Duodenal mucosa (tissue), 2 donors: ENCODE measurements at regions not wholly inside any gene's neighbourhood (a gene's known extent, or its start where the extent isn't known, plus 50 kb on each side); places are given as distances from the start of the nearest gene placed in this dataset.

ENCODE experiments used
- H3K27ac ChIP-seq: one replicate; pipeline ENCODE4 v1.7.0; 2013; ENCODE audit warnings: low read depth, low read length
- H3K27me3 ChIP-seq, 2 donors: one replicate each; pipeline ENCODE4 v1.7.0; 2013; ENCODE audit warnings: low read length in 2 of 2, control low read depth in 1 of 2; ENCODE audit not compliant: insufficient read depth in 2 of 2, control insufficient read depth in 1 of 2
- H3K36me3 ChIP-seq, 2 donors: one replicate each; pipeline ENCODE4 v1.7.0; 2013; ENCODE audit warnings: low read length in 2 of 2, control low read depth in 1 of 2; ENCODE audit not compliant: insufficient read depth in 2 of 2, control insufficient read depth in 1 of 2
- H3K4me1 ChIP-seq, 2 donors: one replicate each; pipeline ENCODE4 v1.7.0; 2013; ENCODE audit warnings: low read length in 2 of 2, control low read depth in 1 of 2; ENCODE audit not compliant: insufficient read depth in 2 of 2, control insufficient read depth in 1 of 2
- H3K4me3 ChIP-seq, 2 donors: one replicate each; pipeline ENCODE4 v1.7.0; 2013; ENCODE audit warnings: low read length in 2 of 2, low read depth in 1 of 2
- H3K9ac ChIP-seq, 2 donors: one replicate each; pipeline ENCODE4 v1.7.0; 2013; ENCODE audit warnings: low read length in 2 of 2, low read depth in 1 of 2
- H3K9me3 ChIP-seq, 2 donors: one replicate each; pipeline ENCODE4 v1.7.0; 2013; ENCODE audit warnings: low read length in 2 of 2, control low read depth in 1 of 2; ENCODE audit not compliant: control insufficient read depth in 1 of 2

- Histone ChIP-seq H3K27ac (no peak overlapping the region), H3K9me3 (no peaks in the 10 kb centered on the region), H3K9ac (no peak overlapping the region), H3K4me3 (no peak overlapping the region), H3K4me1 (no peaks in the 10 kb centered on the region), H3K27me3 (no peaks in the 10 kb centered on the region), H3K36me3 (no peaks in the 10 kb centered on the region)
Observed at GRCh38 chr4:126250006-126250405, 935.3 kb downstream of the FAT4 start.

- no peak overlapping the region for H3K27ac ChIP-seq
- no peaks in the 10 kb centered on the region for H3K4me1 ChIP-seq
- no peak overlapping the region for H3K9ac ChIP-seq
- no peaks in the 10 kb centered on the region for H3K9me3 ChIP-seq
- no peaks in the 10 kb centered on the region for H3K27me3 ChIP-seq
- no peaks in the 10 kb centered on the region for H3K36me3 ChIP-seq
- no peak overlapping the region for H3K4me3 ChIP-seq
Observed at GRCh38 chr4:126251169-126251568, 936.4 kb downstream of the FAT4 start.

- Histone ChIP-seq H3K4me3 (no peak overlapping the region), H3K27ac (no peak overlapping the region), H3K4me1 (no peaks in the 10 kb centered on the region), H3K36me3 (no peaks in the 10 kb centered on the region), H3K27me3 (no peaks in the 10 kb centered on the region), H3K9ac (no peak overlapping the region), H3K9me3 (no peaks in the 10 kb centered on the region)
Observed at GRCh38 chr4:126262665-126263064, 947.9 kb downstream of the FAT4 start.

- Histone ChIP-seq H3K36me3 (no peaks in the 10 kb centered on the region), H3K9me3 (no peaks in the 10 kb centered on the region), H3K4me1 (no peaks in the 10 kb centered on the region), H3K4me3 (no peak overlapping the region), H3K27me3 (no peaks in the 10 kb centered on the region), H3K27ac (no peak overlapping the region), H3K9ac (no peak overlapping the region)
Observed at GRCh38 chr4:126264839-126265238, 950.1 kb downstream of the FAT4 start.

GRCh38 chr4:126265888-126266287, 951.1 kb downstream of the FAT4 start:
- H3K27me3 ChIP-seq = no peaks in the 10 kb centered on the region
- no peaks in the 10 kb centered on the region for H3K9me3 ChIP-seq
- no peak overlapping the region for H3K4me3 ChIP-seq
- no peak overlapping the region for H3K27ac ChIP-seq
- H3K4me1 ChIP-seq = no peaks in the 10 kb centered on the region
- no peaks in the 10 kb centered on the region for H3K36me3 ChIP-seq
- H3K9ac ChIP-seq = no peak overlapping the region

GRCh38 chr4:126267689-126268088, 952.9 kb downstream of the FAT4 start:
- no peaks in the 10 kb centered on the region for H3K36me3 ChIP-seq
- no peaks in the 10 kb centered on the region for H3K4me1 ChIP-seq
- H3K9me3 ChIP-seq = no peaks in the 10 kb centered on the region
- no peaks in the 10 kb centered on the region for H3K27me3 ChIP-seq
- no peak overlapping the region for H3K9ac ChIP-seq
- H3K4me3 ChIP-seq = no peak overlapping the region
- H3K27ac ChIP-seq = no peak overlapping the region

- Histone ChIP-seq H3K27ac (no peak overlapping the region), H3K27me3 (no peaks in the 10 kb centered on the region), H3K9ac (no peak overlapping the region), H3K4me3 (no peak overlapping the region), H3K36me3 (no peaks in the 10 kb centered on the region), H3K4me1 (no peaks in the 10 kb centered on the region), H3K9me3 (no peaks in the 10 kb centered on the region)
Observed at GRCh38 chr4:126268106-126268505, 953.4 kb downstream of the FAT4 start.

- Histone ChIP-seq H3K36me3 (no peaks in the 10 kb centered on the region), H3K4me1 (no peaks in the 10 kb centered on the region), H3K27ac (no peak overlapping the region), H3K9ac (no peak overlapping the region), H3K9me3 (no peaks in the 10 kb centered on the region), H3K4me3 (no peak overlapping the region), H3K27me3 (no peaks in the 10 kb centered on the region)
Observed at GRCh38 chr4:126269106-126269505, 954.4 kb downstream of the FAT4 start.

GRCh38 chr4:126271292-126271691, 956.5 kb downstream of the FAT4 start:
- Histone ChIP-seq H3K4me1 (no peaks in the 10 kb centered on the region), H3K27ac (no peak overlapping the region), H3K9me3 (no peaks in the 10 kb centered on the region), H3K4me3 (no peak overlapping the region), H3K9ac (no peak overlapping the region), H3K36me3 (no peaks in the 10 kb centered on the region), H3K27me3 (no peaks in the 10 kb centered on the region)

GRCh38 chr4:126273746-126274145, 959.0 kb downstream of the FAT4 start:
- H3K4me3 ChIP-seq = no peak overlapping the region
- H3K27me3 ChIP-seq = no peaks in the 10 kb centered on the region
- no peaks in the 10 kb centered on the region for H3K4me1 ChIP-seq
- H3K9ac ChIP-seq = no peak overlapping the region
- no peaks in the 10 kb centered on the region for H3K9me3 ChIP-seq
- no peak overlapping the region for H3K27ac ChIP-seq
- no peaks in the 10 kb centered on the region for H3K36me3 ChIP-seq

- H3K4me3 ChIP-seq = no peak overlapping the region
- no peaks in the 10 kb centered on the region for H3K4me1 ChIP-seq
- H3K36me3 ChIP-seq = no peaks in the 10 kb centered on the region
- H3K27ac ChIP-seq = no peak overlapping the region
- no peak overlapping the region for H3K9ac ChIP-seq
- no peaks in the 10 kb centered on the region for H3K27me3 ChIP-seq
- no peaks in the 10 kb centered on the region for H3K9me3 ChIP-seq
Observed at GRCh38 chr4:126291886-126292285, 977.1 kb downstream of the FAT4 start.
